ENCODE measurements at regions not wholly inside any gene's neighbourhood (a gene's known extent, or its start where the extent isn't known, plus 50 kb on each side); places are given as distances from the start of the nearest gene placed in this dataset.
"Not testable (repeated sequence)": the region's sequence is repeated elsewhere in the genome, so short reads cannot be mapped to it uniquely, and the experiment has no call there.

GRCh38 chr13:91240341-91240740 is 107.1 kb upstream of the MIR17HG start:
- Histone ChIP-seq H3K4me1 (ENCODE audit: control insufficient read depth, insufficient read depth, low read length, poor library complexity, severe bottlenecking) (no peaks in the 10 kb centered on the region), H3K9me3 (ENCODE audit: control insufficient read depth, low read length) (no peaks in the 10 kb centered on the region)
- WGBS, 2 experiments (ENCODE audit: insufficient coverage in 2 of 2), result no CpG with 5 or more reads among the region's 1 CpG

GRCh38 chr13:91241221-91241933 is 106.1 kb upstream of the MIR17HG start:
- Histone ChIP-seq H3K4me1 (ENCODE audit: control insufficient read depth, insufficient read depth, low read length, poor library complexity, severe bottlenecking) (no peaks in the 10 kb centered on the region), H3K9me3 (ENCODE audit: control insufficient read depth, low read length) (no peaks in the 10 kb centered on the region), H3K27ac (ENCODE audit: low read depth, low read length, severe bottlenecking) (no peak overlapping the region), H3K4me3 (ENCODE audit: extremely low read depth, insufficient read depth, low read length, poor library complexity, severe bottlenecking) (no peak overlapping the region), H3K36me3 (ENCODE audit: control insufficient read depth, insufficient read depth, low read length) (no peaks in the 10 kb centered on the region)
- no CpG with 5 or more reads among the region's 2 CpGs for WGBS, 2 experiments (ENCODE audit: insufficient coverage in 2 of 2)

More at GRCh38 chr13:91240341-91240740, 107.1 kb upstream of the MIR17HG start:
- Histone ChIP-seq H3K4me3 (ENCODE audit: extremely low read depth, insufficient read depth, low read length, poor library complexity, severe bottlenecking) (no peak overlapping the region), H3K27ac (ENCODE audit: low read depth, low read length, severe bottlenecking) (no peak overlapping the region), H3K36me3 (ENCODE audit: control insufficient read depth, insufficient read depth, low read length) (no peaks in the 10 kb centered on the region)

DNA sequence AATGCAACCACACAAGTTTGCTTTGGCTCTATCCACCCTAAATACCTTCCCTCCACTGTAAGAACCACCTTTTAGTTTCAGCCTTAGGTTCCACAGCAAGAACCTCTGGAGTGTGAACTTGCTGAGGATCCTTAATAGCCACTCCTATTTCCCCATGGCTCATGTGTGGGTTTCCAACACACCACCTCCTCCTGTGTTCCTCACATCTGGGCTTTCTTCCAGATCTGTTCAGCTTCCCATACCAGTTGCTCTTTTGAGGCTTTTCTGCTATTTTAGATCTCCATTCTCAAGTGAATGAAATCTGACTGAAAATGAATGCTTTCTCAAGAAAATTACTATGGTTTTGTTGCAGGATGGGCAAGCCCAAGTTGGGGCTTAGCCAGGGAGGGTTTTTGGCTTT is 104.8 kb upstream of the MIR17HG start:
- Histone ChIP-seq H3K9me3 (ENCODE audit: control insufficient read depth, low read length) (no peaks in the 10 kb centered on the region), H3K4me1 (ENCODE audit: control insufficient read depth, insufficient read depth, low read length, poor library complexity, severe bottlenecking) (no peaks in the 10 kb centered on the region), H3K4me3 (ENCODE audit: extremely low read depth, insufficient read depth, low read length, poor library complexity, severe bottlenecking) (no peak overlapping the region), H3K36me3 (ENCODE audit: control insufficient read depth, insufficient read depth, low read length) (no peaks in the 10 kb centered on the region), H3K27ac (ENCODE audit: low read depth, low read length, severe bottlenecking) (no peak overlapping the region)

GRCh38 chr13:91245288-91245687 is 102.2 kb upstream of the MIR17HG start:
- no peaks in the 10 kb centered on the region for H3K36me3 ChIP-seq (ENCODE audit: control insufficient read depth, insufficient read depth, low read length)
- H3K27ac ChIP-seq (ENCODE audit: low read depth, low read length, severe bottlenecking), result no peak overlapping the region
- no peak overlapping the region for H3K4me3 ChIP-seq (ENCODE audit: extremely low read depth, insufficient read depth, low read length, poor library complexity, severe bottlenecking)
- H3K4me1 ChIP-seq (ENCODE audit: control insufficient read depth, insufficient read depth, low read length, poor library complexity, severe bottlenecking), result no peaks in the 10 kb centered on the region
- 90 to 92% methylated on average over 2 of the region's 2 CpGs for WGBS, 2 experiments (ENCODE audit: insufficient coverage in 2 of 2)
- H3K9me3 ChIP-seq (ENCODE audit: control insufficient read depth, low read length), result no peaks in the 10 kb centered on the region

GRCh38 chr13:91247768-91248167 is 99.7 kb upstream of the MIR17HG start:
- Histone ChIP-seq H3K36me3 (ENCODE audit: control insufficient read depth, insufficient read depth, low read length) (no peaks in the 10 kb centered on the region), H3K27ac (ENCODE audit: low read depth, low read length, severe bottlenecking) (no peak overlapping the region), H3K4me1 (ENCODE audit: control insufficient read depth, insufficient read depth, low read length, poor library complexity, severe bottlenecking) (no peaks in the 10 kb centered on the region), H3K9me3 (ENCODE audit: control insufficient read depth, low read length) (no peaks in the 10 kb centered on the region), H3K4me3 (ENCODE audit: extremely low read depth, insufficient read depth, low read length, poor library complexity, severe bottlenecking) (no peak overlapping the region)

GRCh38 chr13:91248249-91248648 is 99.2 kb upstream of the MIR17HG start:
- Histone ChIP-seq H3K36me3 (ENCODE audit: control insufficient read depth, insufficient read depth, low read length) (no peaks in the 10 kb centered on the region), H3K4me1 (ENCODE audit: control insufficient read depth, insufficient read depth, low read length, poor library complexity, severe bottlenecking) (no peaks in the 10 kb centered on the region), H3K9me3 (ENCODE audit: control insufficient read depth, low read length) (no peaks in the 10 kb centered on the region), H3K27ac (ENCODE audit: low read depth, low read length, severe bottlenecking) (no peak overlapping the region), H3K4me3 (ENCODE audit: extremely low read depth, insufficient read depth, low read length, poor library complexity, severe bottlenecking) (no peak overlapping the region)
- 80% methylated on average over 1 of the region's 4 CpGs for WGBS, 2 experiments (ENCODE audit: insufficient coverage in 2 of 2)

DNA sequence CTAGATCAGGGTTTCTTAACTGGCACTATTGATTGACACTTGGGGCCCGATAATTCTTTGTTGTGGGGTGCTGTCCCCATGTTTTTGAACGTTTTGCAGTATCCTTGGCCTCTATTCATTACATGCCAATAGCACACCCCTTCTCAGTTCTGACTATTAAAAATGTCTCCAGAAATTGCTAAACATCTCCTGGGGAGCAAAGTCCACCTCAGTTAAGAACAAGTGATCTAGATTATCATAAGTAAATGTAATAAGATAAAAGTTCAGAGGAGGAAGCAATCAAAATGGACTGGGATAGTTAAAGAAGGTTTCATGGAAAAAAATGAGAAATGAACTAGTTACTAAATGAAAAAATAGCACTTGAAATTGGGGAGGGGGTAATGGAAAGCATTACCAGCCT is 98.1 kb upstream of the MIR17HG start:
- Histone ChIP-seq H3K4me3 (ENCODE audit: extremely low read depth, insufficient read depth, low read length, poor library complexity, severe bottlenecking) (no peak overlapping the region), H3K9me3 (ENCODE audit: control insufficient read depth, low read length) (no peaks in the 10 kb centered on the region), H3K4me1 (ENCODE audit: control insufficient read depth, insufficient read depth, low read length, poor library complexity, severe bottlenecking) (no peaks in the 10 kb centered on the region), H3K36me3 (ENCODE audit: control insufficient read depth, insufficient read depth, low read length) (no peaks in the 10 kb centered on the region), H3K27ac (ENCODE audit: low read depth, low read length, severe bottlenecking) (no peak overlapping the region)
- 73% methylated on average over 2 of the region's 2 CpGs; no CpG with 5 or more reads in 1 of the 2 experiments for WGBS, 2 experiments (ENCODE audit: insufficient coverage in 2 of 2)

- H3K4me3 ChIP-seq (ENCODE audit: extremely low read depth, insufficient read depth, low read length, poor library complexity, severe bottlenecking), result no peak overlapping the region
- H3K36me3 ChIP-seq (ENCODE audit: control insufficient read depth, insufficient read depth, low read length), result no peaks in the 10 kb centered on the region
- no peak overlapping the region for H3K27ac ChIP-seq (ENCODE audit: low read depth, low read length, severe bottlenecking)
- no peaks in the 10 kb centered on the region for H3K4me1 ChIP-seq (ENCODE audit: control insufficient read depth, insufficient read depth, low read length, poor library complexity, severe bottlenecking)
- WGBS, 2 experiments (ENCODE audit: insufficient coverage in 2 of 2), result 86% methylated on average over 1 of the region's 2 CpGs; no CpG with 5 or more reads in 1 of the 2 experiments
- H3K9me3 ChIP-seq (ENCODE audit: control insufficient read depth, low read length), result no peaks in the 10 kb centered on the region
These were observed 97.6 kb upstream of the MIR17HG start for GRCh38 chr13:91249861-91250260.

DNA sequence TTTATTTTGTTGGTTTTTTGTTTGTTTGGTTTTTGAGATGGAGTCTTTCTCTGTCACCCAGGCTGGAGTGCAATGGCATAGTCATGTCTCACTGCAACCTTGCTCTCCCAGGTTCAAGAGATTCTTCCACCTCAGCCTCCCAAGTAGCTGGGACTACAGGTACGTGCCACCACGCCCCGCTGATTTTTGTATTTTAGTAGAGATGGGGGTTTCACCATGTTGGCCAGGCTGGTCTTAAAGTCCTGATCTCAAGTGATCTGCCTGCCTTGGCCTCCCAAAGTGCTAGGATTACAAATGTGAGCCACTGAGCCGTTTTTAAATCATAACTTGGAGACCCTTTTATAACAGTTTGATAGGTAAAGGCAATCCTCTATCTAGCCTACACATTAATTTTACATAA is 95.9 kb upstream of the MIR17HG start:
- 82% methylated on average over 2 of the region's 4 CpGs; no CpG with 5 or more reads in 1 of the 2 experiments for WGBS, 2 experiments (ENCODE audit: insufficient coverage in 2 of 2)
- not testable (repeated sequence) for H3K4me1 ChIP-seq (ENCODE audit: control insufficient read depth, insufficient read depth, low read length, poor library complexity, severe bottlenecking); H3K27ac ChIP-seq (ENCODE audit: low read depth, low read length, severe bottlenecking); H3K4me3 ChIP-seq (ENCODE audit: extremely low read depth, insufficient read depth, low read length, poor library complexity, severe bottlenecking); H3K36me3 ChIP-seq (ENCODE audit: control insufficient read depth, insufficient read depth, low read length); H3K9me3 ChIP-seq (ENCODE audit: control insufficient read depth, low read length)

GRCh38 chr13:91264484-91264883 is 83.0 kb upstream of the MIR17HG start:
- Histone ChIP-seq H3K27ac (ENCODE audit: low read depth, low read length, severe bottlenecking) (no peak overlapping the region), H3K4me1 (ENCODE audit: control insufficient read depth, insufficient read depth, low read length, poor library complexity, severe bottlenecking) (peaks cover 5% of the 10 kb centered on the region), H3K9me3 (ENCODE audit: control insufficient read depth, low read length) (no peaks in the 10 kb centered on the region), H3K4me3 (ENCODE audit: extremely low read depth, insufficient read depth, low read length, poor library complexity, severe bottlenecking) (no peak overlapping the region), H3K36me3 (ENCODE audit: control insufficient read depth, insufficient read depth, low read length) (no peaks in the 10 kb centered on the region)
- WGBS, 2 experiments (ENCODE audit: insufficient coverage in 2 of 2), result no CpG with 5 or more reads among the region's 2 CpGs

- peaks cover 15% of the 10 kb centered on the region for H3K4me1 ChIP-seq (ENCODE audit: control insufficient read depth, insufficient read depth, low read length, poor library complexity, severe bottlenecking)
- H3K36me3 ChIP-seq (ENCODE audit: control insufficient read depth, insufficient read depth, low read length), result no peaks in the 10 kb centered on the region
- no CpG with 5 or more reads among the region's 1 CpG for WGBS, 2 experiments (ENCODE audit: insufficient coverage in 2 of 2)
- no peaks in the 10 kb centered on the region for H3K9me3 ChIP-seq (ENCODE audit: control insufficient read depth, low read length)
- H3K27ac ChIP-seq (ENCODE audit: low read depth, low read length, severe bottlenecking), result no peak overlapping the region
- H3K4me3 ChIP-seq (ENCODE audit: extremely low read depth, insufficient read depth, low read length, poor library complexity, severe bottlenecking), result no peak overlapping the region
These were observed 78.2 kb upstream of the MIR17HG start for GRCh38 chr13:91269237-91269636.

Measured in mesodermal cell (in vitro differentiated cells).